AG04450 (cell line): ENCODE measurements at regions not wholly inside any gene's neighbourhood (a gene's known extent, or its start where the extent isn't known, plus 50 kb on each side); places are given as distances from the start of the nearest gene placed in this dataset.

ENCODE experiments used
- CTCF ChIA-PET: fragments of 300-600, 350-600 bp; formaldehyde crosslinking; extraction: SDS; loops from one replicate; lab custom pipeline; 2022; ENCODE audit warnings: antibody characterized with exemption, inconsistent platforms; lab: Charles Lee
- POLR2A ChIA-PET: fragments of 350-600 bp; formaldehyde crosslinking; extraction: SDS; loops from one replicate; lab custom pipeline; 2021; ENCODE audit warnings: antibody characterized with exemption, inconsistent platforms; lab: Yijun Ruan, JAX
- DNase-seq: peaks from one replicate; pipeline ENCODE4 v3.0.0-alpha.2; 2011; ENCODE audit warnings: low read depth, low spot score
- H3K27ac ChIP-seq: one replicate; pipeline ENCODE4 v1.5.1; 2012; ENCODE audit warnings: low read depth, low read length, control low read depth
- H3K27me3 ChIP-seq: one replicate; pipeline ENCODE4 v1.6.0; 2012; ENCODE audit warnings: low read length; ENCODE audit not compliant: control insufficient read depth, insufficient read depth
- H3K4me3 ChIP-seq: 2 replicates; pipeline ENCODE4 v1.5.1; 2011; ENCODE audit warnings: mild to moderate bottlenecking, low read depth, low read length, control low read depth
- H3K9me3 ChIP-seq: 2 replicates; pipeline ENCODE4 v1.5.1; 2012; ENCODE audit warnings: low read length; ENCODE audit not compliant: control insufficient read depth, insufficient read depth
- TF ChIP-seq, protein P1 (sequence below): IDR thresholded peaks from 2 replicates; pipeline ENCODE4 v1.5.1; 2011; ENCODE audit warnings: low read depth, low read length, control low read depth, inconsistent platforms

DNA sequence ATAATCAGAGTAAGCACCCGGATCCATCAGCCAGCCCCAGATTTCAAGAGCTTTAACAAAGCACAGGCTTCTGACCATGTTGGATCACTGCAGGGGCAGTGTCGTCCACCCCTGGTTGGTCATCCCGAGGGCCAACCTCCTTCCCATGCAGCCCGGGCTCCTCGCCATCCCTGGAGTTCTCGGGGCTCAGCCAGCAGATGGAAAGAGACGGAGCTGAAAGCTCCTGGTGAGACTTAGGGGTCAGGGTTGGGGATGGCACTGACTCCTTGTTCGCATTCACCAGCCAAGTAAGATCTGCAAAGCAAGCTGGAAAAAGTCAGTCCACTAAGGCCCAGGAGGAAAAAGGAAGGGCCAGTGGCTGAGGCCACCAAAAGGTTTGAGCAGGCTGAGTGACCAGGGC lies 888.9 kb downstream of the BRD1 start:
- POLR2A ChIA-PET: no interaction called here
- CTCF ChIA-PET: no interaction called here
- H3K9me3 ChIP-seq: peaks cover 66% of the 10 kb centered on the region
- no peak for DNase-seq
- no peaks in the 10 kb centered on the region for H3K27me3 ChIP-seq
- TF ChIP-seq, protein P1, sequence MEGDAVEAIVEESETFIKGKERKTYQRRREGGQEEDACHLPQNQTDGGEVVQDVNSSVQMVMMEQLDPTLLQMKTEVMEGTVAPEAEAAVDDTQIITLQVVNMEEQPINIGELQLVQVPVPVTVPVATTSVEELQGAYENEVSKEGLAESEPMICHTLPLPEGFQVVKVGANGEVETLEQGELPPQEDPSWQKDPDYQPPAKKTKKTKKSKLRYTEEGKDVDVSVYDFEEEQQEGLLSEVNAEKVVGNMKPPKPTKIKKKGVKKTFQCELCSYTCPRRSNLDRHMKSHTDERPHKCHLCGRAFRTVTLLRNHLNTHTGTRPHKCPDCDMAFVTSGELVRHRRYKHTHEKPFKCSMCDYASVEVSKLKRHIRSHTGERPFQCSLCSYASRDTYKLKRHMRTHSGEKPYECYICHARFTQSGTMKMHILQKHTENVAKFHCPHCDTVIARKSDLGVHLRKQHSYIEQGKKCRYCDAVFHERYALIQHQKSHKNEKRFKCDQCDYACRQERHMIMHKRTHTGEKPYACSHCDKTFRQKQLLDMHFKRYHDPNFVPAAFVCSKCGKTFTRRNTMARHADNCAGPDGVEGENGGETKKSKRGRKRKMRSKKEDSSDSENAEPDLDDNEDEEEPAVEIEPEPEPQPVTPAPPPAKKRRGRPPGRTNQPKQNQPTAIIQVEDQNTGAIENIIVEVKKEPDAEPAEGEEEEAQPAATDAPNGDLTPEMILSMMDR: no peak
- no peak overlapping the region for H3K4me3 ChIP-seq
- H3K27ac ChIP-seq: no peak overlapping the region

DNA sequence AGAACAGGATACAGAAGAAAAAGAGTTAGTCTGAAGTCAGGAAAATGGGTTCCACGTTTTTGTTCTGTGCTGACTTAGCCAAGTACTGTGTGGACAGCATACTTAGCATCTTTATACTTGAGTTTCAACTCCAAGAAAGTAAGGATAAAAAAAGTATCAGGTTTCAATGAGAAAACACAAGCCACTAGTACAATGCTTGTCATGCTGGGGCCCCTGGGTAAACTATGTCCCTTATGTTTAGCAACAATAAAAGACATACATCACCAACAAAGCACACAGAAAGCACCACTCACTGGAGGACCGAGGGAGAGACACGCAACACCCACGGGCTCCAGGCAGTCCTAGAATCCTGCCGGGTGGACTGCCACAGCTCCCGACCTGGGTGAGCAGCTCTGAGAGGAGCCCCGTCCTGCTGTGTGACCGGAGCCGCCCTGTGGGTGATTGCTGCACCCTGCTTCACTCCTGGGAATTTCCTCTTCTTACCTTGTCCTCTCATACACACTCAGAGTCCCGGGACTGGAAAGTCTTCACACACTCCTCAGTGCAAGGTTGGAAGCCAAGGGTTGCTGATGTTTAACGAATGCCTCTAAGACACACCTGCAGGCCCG lies 890.5 kb downstream of the BRD1 start:
- ChIA-PET POLR2A (no interaction called here), CTCF (no interaction called here)
- H3K9me3 ChIP-seq: peaks cover 57% of the 10 kb centered on the region
- DNase-seq: no peak
- no peaks in the 10 kb centered on the region for H3K27me3 ChIP-seq
- H3K27ac ChIP-seq: no peak overlapping the region
- TF ChIP-seq, protein P1: no peak
- no peak overlapping the region for H3K4me3 ChIP-seq

DNA sequence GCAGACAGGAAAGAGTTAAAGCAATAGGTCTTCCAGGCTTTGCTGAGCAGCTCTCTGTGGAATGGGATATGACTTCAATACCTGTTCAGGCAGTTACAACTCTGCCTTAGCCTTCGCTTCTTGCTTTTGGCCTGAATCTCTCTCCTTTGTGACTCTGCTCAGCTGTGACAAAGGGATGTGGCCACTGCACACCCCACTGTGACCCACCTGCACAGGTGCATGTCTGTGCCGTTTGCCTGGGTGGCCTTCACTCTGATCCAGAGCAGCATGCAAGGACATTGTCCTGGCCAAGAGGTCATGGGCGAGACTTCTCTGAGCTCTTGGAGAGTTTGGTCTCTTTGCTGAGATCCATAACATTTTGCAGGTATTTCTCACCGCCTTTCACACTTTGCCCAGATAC lies 891.3 kb downstream of the BRD1 start:
- Histone ChIP-seq H3K9me3 (peaks cover 57% of the 10 kb centered on the region), H3K27ac (no peak overlapping the region), H3K4me3 (no peak overlapping the region), H3K27me3 (no peaks in the 10 kb centered on the region)
- ChIA-PET POLR2A (no interaction called here), CTCF (no interaction called here)
- no peak for DNase-seq
- TF ChIP-seq, protein P1: no peak

DNA sequence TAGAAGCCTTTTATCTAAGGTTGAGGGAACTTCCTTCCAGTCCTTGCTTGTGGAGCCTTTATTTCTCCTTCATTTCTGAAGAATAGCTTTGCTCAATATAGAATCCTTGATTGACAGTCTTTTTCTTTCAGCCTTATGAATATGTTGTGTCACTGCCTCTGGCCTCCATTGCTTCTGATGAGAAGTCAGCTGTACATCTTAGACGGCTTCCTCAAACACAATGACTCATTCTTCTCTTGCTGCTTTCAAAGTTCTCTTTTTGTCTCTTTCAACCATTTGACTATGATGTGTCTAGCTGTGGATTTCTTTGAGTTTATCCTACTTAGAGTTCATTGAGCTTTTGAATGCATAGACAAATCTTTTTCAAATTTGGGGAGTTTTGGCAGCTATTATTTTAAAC lies 893.2 kb downstream of the BRD1 start:
- no peaks in the 10 kb centered on the region for H3K27me3 ChIP-seq
- H3K9me3 ChIP-seq: peaks cover 49% of the 10 kb centered on the region
- TF ChIP-seq, protein P1: no peak
- ChIA-PET POLR2A (no interaction called here), CTCF (no interaction called here)
- no peak overlapping the region for H3K4me3 ChIP-seq
- no peak for DNase-seq
- H3K27ac ChIP-seq: no peak overlapping the region

DNA sequence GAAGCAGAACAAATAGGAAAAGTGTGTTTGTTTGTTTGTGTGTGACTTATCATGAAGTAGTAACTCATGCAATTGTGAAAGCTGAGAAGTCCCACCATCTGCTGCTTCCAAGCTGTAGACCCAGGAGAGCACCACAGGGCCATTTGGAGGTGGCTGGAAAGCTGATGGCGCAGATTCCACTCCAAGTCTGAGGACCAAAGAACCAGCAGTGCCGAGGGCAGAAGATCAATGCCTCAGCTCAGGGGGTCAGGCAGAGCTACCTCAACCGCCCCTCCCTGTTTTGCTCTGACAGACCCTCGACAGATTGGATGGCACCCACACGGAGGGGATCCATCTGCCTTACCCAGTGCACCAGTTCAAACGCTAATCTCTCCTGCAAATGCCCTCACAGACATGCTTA lies 896.2 kb downstream of the BRD1 start:
- ChIA-PET POLR2A (no interaction called here), CTCF (no interaction called here)
- no peak for DNase-seq
- Histone ChIP-seq H3K4me3 (no peak overlapping the region), H3K27me3 (no peaks in the 10 kb centered on the region), H3K27ac (no peak overlapping the region), H3K9me3 (peaks cover 44% of the 10 kb centered on the region)
- TF ChIP-seq, protein P1: no peak
